GM12865 (cell line): ENCODE measurements at regions not wholly inside any gene's neighbourhood (a gene's known extent, or its start where the extent isn't known, plus 50 kb on each side); places are given as distances from the start of the nearest gene placed in this dataset.

Experiments
- DNase-seq: peaks from one replicate; pipeline ENCODE4 v3.0.0; 2010; ENCODE audit warnings: low read depth
- H3K4me3 ChIP-seq: 2 replicates; pipeline ENCODE4 v1.5.1; 2011; ENCODE audit warnings: mild to moderate bottlenecking, low read depth, low read length, control low read depth
- CTCF ChIP-seq: IDR thresholded peaks from 2 replicates; pipeline ENCODE4 v1.5.1; 2011; ENCODE audit warnings: low read length, control low read depth, low read depth, inconsistent platforms; ENCODE audit not compliant: insufficient read depth; ENCODE audit errors: missing control alignments

GRCh38 chr5:87769157-87769556 is 356.4 kb upstream of the CCNH start:
- no peak for DNase-seq
- TF ChIP-seq CTCF, result no peak
- H3K4me3 ChIP-seq, result no peak overlapping the region

DNA sequence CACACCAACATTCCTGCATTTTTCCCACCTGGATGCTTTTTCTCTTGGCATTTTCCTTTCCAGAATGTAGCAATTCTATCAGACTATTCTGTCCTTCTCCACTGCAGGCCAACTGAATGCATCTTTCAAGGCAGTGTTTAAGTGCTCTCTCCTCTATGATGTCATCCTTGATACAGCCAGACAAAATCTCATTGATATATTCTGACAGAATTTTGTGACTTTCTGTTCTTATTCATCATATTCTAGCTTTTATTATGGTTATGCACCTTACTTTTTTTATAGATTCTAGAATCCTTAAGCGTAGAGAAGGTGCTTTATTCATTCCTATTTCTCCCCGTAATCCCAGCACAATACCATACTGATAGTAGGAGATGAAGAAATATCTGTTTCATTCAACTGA is 355.5 kb upstream of the CCNH start:
- H3K4me3 ChIP-seq, result no peak overlapping the region
- no peak for DNase-seq
- no peak for TF ChIP-seq CTCF

DNA sequence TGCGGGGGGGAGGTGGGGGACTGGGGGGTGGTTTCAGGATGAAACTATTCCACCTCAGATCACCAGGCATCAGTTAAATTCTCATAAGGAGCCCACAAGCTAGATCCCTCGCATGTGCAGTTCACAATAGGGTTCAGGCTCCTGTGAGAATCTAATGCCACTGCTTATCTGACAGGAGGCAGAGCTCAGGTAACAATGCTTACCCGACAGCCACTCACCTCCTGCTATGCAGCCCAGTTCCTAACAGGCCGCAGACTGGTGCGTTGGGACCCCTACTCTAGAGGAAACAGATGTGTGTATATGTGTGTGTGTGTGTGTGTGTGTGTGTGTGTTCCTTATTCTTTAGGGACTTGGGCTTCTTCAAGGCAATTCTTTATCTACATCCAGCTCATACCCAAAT is 352.3 kb upstream of the CCNH start:
- no peak for TF ChIP-seq CTCF

DNA sequence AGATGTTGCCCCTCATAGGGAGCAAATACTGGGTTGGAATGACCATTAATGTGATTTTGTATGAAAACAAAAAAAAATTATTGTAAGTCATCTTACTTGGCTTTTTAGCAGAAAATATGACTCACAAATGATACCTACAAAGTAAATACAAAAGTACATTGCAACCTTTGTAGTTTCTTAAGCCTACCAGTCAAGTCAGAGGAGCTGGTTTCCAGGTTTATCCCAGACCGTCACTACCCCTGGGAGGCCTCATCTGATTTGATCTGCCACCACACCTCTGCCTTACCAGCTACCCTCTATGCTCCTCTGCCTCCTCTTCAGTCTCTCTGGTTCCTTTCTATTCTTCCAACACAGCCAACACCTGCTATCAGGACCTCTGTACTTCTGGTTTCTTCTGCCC is 349.9 kb upstream of the CCNH start:
- no peak overlapping the region for H3K4me3 ChIP-seq
- no peak for DNase-seq
- no peak for TF ChIP-seq CTCF

More for the DNA sequence above, 352.3 kb upstream of the CCNH start:
- H3K4me3 ChIP-seq, result no peak overlapping the region
- no peak for DNase-seq

DNA sequence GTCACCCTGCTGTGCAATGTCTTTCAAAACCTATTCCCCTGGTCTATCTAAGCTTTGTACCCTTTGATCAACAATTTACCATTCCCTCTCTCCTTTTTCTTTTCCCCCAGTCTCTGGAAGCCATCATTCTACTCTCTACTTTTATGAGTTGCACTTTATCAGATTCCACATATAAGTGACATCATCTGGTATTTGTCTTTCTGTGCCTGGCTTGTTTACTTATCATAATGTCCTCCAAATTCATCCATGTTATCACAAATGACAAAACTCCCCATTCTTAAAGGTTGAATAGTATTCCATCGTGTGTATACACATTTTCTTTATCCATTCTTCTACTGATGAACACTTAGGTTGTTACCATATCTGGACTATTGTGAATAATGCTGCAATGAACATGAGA is 344.2 kb upstream of the CCNH start:
- no peak overlapping the region for H3K4me3 ChIP-seq
- no peak for DNase-seq

DNA sequence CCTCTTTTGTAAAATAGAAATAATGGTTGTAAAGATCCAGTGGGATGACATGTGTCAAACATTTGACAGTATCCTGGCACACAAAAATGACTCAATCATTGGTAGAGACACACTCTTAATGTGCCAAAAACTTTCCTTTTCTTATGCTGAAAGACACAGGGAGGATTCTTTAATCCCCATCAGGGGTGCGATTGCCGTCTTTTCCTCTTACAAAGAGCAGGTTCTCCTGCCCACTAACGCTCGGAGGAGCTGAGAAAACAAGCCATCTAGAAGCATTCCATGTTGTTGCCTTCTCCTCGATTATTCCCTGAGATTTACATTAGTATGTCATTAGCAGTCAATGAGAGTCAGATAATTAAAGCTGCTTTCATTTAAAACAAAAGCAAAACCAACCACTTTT is 342.6 kb upstream of the CCNH start:
- TF ChIP-seq CTCF, result no peak
- DNase-seq, result no peak
- H3K4me3 ChIP-seq, result no peak overlapping the region

More for the DNA sequence above, 344.2 kb upstream of the CCNH start:
- no peak for TF ChIP-seq CTCF

DNA sequence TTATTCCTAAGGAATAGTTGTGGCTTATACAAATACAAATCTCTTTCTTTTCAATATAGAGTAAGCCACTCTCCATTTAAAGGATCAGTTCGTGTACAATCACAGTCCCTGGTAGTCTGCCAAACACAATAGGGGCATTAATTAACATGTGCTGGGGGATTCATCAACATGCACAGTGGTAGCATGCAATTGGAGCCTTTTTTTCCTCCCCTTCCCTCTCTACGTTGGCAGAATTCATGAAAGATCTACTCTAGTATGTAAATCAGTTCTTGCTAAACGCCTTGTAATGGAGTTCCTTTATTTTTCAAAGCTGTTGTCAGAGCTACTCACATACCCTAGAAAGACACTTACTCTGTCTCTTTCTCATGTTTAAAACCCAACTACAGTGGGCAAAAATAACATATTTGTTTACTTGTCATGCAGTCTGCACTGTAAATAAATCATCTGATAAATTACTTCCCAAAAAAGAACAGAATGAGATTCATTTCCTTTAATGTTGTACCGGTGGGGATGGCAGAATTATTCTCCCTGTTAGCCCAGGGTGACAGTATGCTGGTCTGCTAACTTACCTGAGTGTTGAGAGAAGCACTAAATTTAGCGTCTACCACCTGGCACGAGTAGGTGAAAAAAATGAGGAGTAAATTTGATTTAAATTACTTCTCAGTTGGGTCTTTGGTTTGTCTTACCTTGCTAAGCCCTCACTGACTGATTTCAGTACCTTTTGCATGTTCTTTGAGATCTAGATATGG is 341.5 kb upstream of the CCNH start:
- no peak overlapping the region for H3K4me3 ChIP-seq
- no peak for TF ChIP-seq CTCF
- DNase-seq, result no peak
